HEK293 (cell line): ENCODE measurements at regions not wholly inside any gene's neighbourhood (a gene's known extent, or its start where the extent isn't known, plus 50 kb on each side); places are given as distances from the start of the nearest gene placed in this dataset.

ENCODE experiments used
- BCL11A ChIP-seq: fragments of 450-650 bp; formaldehyde crosslinking; IDR thresholded peaks from 2 replicates; pipeline ENCODE4 v1.5.1; 2016; ENCODE audit warnings: low read depth, missing biosample characterization, missing genetic modification characterization
- CTCF ChIP-seq: fragments of 450-650 bp; formaldehyde crosslinking; IDR thresholded peaks from 2 replicates; pipeline ENCODE4 v1.5.1; 2016; ENCODE audit warnings: missing biosample characterization, missing genetic modification characterization
- HIC1 ChIP-seq: fragments of 450-650 bp; formaldehyde crosslinking; IDR thresholded peaks from 2 replicates; pipeline ENCODE4 v1.5.1; 2016; ENCODE audit warnings: missing biosample characterization, missing genetic modification characterization
- REST ChIP-seq: fragments of 450-650 bp; formaldehyde crosslinking; IDR thresholded peaks from 2 replicates; pipeline ENCODE4 v1.5.1; 2016; ENCODE audit warnings: missing biosample characterization, missing genetic modification characterization
- ZBTB7A ChIP-seq: fragments of 450-650 bp; formaldehyde crosslinking; IDR thresholded peaks from 2 replicates; pipeline ENCODE4 v1.5.1; 2016; ENCODE audit warnings: low read depth, missing biosample characterization, missing genetic modification characterization
- ZNF114 ChIP-seq: fragments of 450-650 bp; formaldehyde crosslinking; IDR thresholded peaks from 2 replicates; pipeline ENCODE4 v1.5.0; 2017; ENCODE audit warnings: missing biosample characterization, missing genetic modification characterization
- ZNF274 ChIP-seq, 2 experiments: fragments of 200-500 bp in 1 of 2; fragments of 450-650 bp in 1 of 2; sonication (Bioruptor generic) in 1 of 2; formaldehyde crosslinking in 1 of 2; IDR thresholded peaks; 2 replicates each; pipeline versions ENCODE4 v1.5.1 to v1.6.1; 2014 to 2016; ENCODE audit warnings: borderline replicate concordance in 1 of 2, inconsistent platforms in 1 of 2, low read length in 1 of 2, missing biosample characterization in 1 of 2, missing genetic modification characterization in 1 of 2
- ZNF514 ChIP-seq: fragments of 450-650 bp; formaldehyde crosslinking; IDR thresholded peaks from 2 replicates; pipeline ENCODE4 v1.5.1; 2016; ENCODE audit warnings: missing biosample characterization, missing genetic modification characterization
- ZNF623 ChIP-seq: fragments of 450-650 bp; formaldehyde crosslinking; IDR thresholded peaks from 2 replicates; pipeline ENCODE4 v1.5.1; 2016; ENCODE audit warnings: missing biosample characterization, missing genetic modification characterization

- TF ChIP-seq HIC1 = no peak
- no peak for TF ChIP-seq CTCF (tag by site-specific recombination)
- TF ChIP-seq ZBTB7A (tag by site-specific recombination) = no peak
- no peak for TF ChIP-seq REST (tag by site-specific recombination)
- TF ChIP-seq BCL11A = no peak
- TF ChIP-seq ZNF514 (tag by site-specific recombination) = no peak
- no peak for TF ChIP-seq ZNF623 (tag by site-specific recombination)
- TF ChIP-seq ZNF274 (IDR thresholded peaks at IDR 0.05; ENCODE audit: low read length) = no peak
- no peak for TF ChIP-seq ZNF274 (tag by site-specific recombination; IDR thresholded peaks at IDR 0.05; ENCODE audit: borderline replicate concordance)
- no peak for TF ChIP-seq ZNF114
Observed at GRCh38 chr18:67677489-67677888, 161.0 kb upstream of the DSEL start.
